DMS 273 (cell line): ENCODE measurements at regions not wholly inside any gene's neighbourhood (a gene's known extent, or its start where the extent isn't known, plus 50 kb on each side); places are given as distances from the start of the nearest gene placed in this dataset.

ENCODE experiments used
- DNase-seq: peaks from one replicate; lab custom pipeline; 2025; ENCODE audit not compliant: unreplicated experiment; lab: John Stamatoyannopoulos, UW

DNA sequence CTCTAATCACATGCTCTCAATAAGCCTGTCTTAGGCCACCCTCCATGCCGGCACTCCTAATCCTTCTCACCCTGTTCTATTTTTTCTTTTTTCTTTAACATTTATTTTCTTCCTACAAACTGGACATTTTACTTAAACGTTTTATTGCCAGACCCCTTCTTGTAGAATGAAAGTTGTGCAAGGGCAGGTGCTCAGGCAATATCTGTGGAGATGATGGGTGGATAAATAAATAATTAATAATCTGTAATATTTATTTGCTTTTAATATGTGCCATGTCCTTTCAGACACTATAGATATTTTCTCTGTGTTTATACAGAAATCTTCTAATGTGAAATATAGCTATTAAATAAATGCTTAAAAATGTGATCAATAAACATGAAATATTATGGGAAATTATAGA, 815.7 kb upstream of the MIR17HG start:
- DNase-seq: no peak

DNA sequence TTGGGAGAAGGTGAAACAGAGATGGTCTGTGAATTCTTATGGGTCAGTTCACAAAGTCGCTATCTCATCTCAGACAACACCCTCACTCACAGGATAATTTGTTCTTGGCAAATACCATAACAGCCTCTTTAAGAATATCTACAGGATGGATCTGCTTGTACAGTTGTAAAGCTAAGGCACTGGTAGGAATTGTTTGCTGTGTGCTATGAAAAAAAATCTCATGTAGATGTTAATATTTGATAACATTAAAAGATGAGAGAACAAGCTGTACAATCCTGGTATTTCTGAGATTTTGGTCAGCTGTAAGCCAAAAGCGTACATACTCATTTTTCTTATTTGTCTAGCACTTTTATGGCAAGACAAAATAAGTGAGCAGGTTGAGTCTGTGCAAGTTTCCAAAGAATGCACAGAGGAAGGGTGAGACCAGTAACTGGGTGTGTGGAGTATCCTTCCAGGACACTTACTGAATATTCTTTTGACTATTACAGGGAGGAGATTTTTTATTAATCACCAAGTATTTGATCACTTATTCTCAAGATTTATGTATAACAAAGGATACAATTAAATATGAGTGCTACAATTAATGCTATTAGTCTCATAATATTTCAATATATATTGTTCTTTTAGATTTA, 814.5 kb upstream of the MIR17HG start:
- no peak for DNase-seq

DNA sequence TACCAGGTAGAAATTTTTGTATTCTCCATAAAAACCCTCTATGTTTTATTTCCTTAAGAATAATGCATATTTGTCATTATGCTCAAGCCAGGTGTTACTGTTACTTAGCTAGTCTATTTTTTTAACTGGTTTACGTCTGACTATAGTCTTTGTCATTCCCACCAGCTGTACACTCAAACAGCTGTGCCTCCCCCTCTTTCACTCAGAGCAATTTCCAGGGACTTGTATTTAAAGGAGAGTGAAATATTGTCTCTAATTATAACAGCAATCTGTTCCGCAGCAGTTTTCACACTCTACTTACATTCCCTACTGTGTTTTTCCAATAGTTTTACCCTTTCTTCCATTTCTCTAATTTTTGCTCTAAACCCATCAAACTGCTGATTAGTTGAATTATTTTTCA, 813.6 kb upstream of the MIR17HG start:
- DNase-seq: no peak

DNA sequence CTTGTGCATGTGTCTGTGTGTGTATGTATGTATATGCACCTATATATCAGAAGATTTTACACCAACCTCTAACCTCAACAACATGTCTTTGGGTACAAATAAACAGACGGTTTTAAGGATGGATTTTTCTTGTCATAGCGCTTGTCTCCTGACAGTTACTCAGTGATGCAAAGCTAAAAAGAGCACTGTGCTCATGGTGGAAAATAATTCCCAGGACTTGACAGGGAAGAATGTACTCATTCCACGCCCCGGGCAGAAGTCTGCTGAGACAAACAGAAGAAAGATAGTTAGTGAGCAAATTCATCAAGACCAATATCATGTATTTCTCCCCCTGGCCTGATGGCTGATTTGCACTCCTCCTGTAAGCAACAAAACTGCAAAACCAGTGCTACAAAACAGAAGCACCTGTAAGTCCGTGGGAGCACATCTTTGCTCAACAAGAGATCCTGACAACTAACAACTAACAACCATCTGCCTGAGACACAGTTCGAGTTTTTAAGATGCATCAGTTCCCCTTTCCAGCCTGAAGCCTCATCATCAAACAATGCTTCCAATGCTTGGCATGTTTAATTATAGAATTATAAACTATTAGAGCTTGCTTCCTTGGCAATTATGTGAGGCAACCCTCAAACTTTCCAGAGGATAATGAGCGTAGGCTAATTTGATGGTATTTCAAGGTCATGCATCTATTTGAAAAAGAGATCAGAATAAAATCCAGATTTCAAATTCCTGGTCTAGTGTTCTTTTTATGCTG, 812.7 kb upstream of the MIR17HG start:
- no peak for DNase-seq

DNA sequence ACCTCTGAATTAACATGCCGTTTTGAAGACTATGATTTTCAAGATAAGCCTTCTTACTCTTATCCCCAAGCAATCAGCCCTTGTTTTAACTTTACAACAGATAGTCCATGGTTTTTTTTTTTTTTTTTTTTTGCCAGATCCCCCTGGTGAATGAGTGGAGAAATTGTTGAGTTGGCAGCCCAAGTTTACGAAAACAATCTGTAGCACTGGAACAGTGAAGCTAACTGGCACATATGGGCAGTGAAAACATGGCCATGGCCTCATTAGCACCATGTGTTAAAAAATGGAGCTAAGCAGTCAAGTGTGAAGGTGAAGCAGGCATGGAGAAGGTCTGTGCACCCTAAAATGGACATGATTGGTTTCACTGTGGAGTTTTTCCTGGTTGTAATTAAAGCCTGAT, 812.1 kb upstream of the MIR17HG start:
- DNase-seq: no peak

DNA sequence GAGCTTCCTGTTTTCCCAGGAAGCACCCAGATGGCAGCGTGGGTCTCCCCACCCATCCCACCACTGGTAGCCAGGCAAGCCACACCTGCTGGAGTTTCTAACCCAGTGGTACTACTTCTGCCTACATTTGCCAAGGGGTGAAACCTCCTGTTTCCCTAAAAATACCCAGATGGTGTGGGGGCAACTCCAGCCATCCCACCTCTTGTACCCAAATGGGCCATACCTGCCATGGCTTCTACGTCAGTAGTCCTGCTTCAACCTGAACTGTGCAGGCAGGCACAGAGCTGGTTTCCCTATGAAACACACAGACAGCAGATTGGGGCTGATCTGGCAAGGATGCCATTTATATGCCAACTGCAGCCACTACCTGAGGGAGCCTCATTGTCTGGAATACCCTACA, 809.4 kb upstream of the MIR17HG start:
- DNase-seq: no peak

DNA sequence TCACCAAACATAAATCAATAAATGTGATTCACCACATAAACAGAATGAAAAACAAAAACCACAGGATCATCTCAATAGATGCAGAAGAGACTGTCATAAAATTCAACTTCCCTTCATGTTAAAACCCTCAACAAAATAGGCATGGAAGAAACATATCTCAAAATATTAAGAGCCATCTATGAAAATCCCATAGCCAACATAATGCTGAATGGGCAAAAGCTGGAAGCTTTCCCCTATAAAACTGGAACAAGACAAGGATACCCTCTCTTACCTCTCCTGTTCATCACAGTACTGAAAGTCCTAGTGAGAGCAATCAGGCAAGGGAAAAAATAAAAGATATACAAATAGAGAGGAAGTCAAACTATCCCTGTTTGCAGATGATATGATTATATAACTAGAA, 806.1 kb upstream of the MIR17HG start:
- DNase-seq: no peak

DNA sequence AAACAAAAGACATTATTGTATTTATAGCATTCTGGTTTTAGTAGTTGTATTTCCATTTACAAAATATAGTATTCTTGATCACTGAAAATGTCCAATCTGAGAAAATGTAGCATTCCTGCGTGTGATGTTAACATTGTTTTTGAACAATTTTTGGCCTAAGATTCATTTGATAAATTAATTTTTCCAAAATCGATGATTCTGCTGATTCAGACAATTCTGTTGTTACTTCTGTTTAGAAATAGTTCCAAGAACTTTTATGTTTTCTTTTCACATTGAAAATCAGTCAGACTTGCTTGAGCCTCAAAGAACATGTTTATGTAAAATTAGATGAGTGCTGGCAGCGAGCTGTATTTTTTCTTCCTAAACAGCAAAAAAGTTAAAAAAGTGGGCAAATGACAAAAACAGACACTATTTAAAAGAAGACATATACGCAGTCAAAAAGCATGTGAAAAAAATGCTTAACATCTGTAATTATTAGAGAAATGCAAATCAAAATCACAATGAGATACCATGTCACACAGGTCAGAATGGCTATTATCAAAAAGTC, 804.5 kb upstream of the MIR17HG start:
- DNase-seq: no peak

DNA sequence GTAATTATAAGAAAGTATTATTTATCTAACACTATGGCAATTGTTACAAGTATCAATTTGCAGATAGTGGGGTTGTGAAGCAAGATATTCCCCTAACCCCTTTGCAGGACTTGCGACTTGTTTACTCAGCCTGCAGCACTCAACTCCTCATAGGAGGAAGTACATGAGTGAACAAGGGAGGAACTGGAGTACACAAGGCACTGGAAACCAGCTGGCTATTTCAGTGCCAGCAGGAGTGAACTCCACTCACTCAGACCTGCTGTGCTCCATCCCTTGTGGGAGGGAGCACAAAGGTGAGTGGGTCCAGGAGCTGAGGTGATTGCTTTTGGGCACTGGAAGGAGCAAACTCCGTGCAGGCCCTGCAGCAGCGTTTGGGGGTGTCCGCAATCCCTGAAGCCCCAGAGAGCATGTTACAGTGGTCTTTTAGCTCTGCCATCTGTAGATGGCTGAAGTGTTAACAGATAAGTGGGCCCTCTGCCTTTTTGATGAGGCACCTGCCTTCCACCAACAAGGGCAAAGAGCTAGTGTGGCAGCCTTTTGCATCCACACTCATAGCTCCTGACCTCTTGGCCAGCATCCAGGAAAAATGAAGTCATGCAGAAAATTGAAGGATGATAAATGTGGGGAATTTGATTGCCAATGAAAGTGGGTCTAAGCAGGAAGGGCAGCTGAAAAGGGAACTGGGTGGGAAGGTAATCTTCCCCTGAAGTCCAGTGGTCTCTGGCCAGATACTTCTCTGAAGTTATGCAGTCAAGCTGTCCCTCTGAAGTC, 802.2 kb upstream of the MIR17HG start:
- no peak for DNase-seq

DNA sequence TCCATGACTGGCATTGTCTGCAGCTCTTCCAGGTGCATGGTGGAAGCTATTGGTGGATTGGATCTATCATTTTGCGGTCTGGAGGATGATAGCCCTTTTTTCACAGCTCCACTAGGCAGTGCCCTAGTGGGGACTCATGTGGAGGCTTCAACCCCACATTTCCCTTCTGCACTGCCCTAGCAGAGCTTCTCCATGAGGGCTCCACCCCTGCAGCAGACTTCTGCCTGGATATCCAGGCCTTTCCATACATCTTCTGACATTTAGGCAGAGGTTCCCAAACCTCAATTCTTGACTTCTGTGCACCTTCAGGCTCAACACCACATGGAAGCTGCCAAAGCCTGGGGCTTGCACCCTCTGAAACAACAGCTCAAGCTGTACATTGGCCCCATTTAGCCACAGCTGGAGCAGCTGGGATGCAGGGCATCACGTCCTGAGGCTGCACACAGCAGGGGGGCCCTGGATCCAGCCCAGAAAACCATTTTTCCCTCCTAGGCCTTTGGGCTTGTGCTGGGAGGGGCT, 800.2 kb upstream of the MIR17HG start:
- DNase-seq: no peak

DNA sequence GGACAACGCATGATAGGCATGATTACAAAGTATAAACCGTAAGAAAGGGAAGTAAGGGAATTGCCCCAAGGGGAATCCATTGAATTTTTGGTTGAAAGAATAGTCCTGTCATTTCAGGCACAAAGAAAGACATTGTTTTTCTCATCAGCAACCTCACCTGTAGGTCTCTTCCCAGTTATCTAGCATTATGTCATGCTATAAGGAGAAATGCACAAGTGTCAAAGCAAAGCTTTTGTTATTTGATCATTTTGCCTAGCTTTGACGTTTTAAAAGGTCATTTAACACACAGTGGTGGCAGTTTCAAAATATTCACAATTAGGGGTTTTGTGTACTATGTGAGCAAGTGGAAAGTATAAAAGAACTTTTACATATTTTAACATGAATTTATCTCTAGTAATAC, 796.2 kb upstream of the MIR17HG start:
- no peak for DNase-seq

DNA sequence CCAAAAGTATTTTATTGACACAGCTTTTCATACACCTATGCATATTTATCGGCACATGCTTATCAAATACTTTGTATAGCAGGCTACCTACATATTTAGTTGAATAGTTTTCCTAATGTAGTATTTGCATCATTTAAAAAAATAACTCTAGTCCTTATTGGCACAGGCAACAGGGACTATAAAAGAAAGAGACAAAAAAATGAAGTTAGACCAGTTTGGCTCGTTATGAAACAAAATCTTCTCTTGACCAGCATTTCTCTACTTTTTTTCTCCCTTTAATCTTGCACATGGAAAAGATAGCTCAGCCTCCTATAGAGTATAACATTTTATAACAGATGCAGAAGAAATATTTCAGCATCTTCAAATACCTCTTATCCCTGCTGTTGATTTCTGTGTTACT, 794.8 kb upstream of the MIR17HG start:
- DNase-seq: no peak

DNA sequence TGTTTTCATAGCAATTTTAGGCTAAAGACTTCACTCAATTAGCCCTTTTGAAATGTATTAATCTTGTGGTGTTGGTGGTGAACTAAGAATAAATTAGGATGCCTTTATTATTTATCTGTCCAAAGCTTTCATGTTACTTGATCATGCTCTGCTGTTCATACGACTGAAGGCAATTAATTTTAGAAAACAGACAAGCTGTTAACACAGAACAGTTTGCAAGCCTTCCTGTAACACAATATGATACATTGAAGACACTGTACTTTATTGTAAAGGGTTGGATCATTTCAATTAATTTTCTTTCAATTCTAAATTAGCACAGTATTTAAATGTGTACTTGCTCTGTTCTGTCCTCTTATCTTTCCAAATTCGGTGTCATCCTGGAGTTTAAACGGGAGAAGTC, 794.3 kb upstream of the MIR17HG start:
- no peak for DNase-seq

DNA sequence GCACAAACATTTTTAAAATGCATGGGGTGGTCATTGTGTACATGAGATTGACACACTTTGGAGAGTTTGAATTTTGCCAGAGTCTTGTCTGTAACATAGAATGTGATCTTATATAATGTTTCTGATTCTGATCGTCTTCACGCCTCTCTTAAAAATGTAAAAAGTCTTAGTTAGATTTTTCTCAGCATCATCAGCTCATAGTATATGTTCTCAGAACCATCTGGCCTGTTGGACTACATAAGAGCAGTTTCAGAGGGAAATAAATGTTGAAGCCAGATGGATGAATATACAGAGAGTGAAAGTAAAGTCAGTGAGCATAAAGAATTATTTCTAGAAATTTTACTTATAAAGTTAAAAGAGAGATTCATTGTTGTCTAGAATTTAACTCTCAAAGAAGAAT, 789.9 kb upstream of the MIR17HG start:
- no peak for DNase-seq

DNA sequence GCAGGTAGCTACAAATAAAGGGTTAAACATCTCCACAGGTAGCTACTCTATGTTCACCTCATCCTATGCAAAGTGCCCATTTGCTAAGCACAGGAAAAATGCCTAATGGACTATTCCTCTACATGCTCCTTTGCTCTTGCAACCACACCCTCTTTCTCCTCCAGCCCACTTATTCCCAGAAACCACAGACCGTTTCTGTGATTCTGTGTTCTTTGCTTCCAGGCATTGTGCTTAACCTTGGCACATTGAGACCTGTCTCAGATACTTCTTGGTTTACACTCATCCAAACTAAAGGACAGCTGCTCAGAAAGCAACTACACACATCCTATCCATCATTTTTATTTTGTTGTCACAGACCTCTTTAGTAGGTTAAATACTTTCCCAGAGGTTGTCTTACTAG, 785.0 kb upstream of the MIR17HG start:
- no peak for DNase-seq

DNA sequence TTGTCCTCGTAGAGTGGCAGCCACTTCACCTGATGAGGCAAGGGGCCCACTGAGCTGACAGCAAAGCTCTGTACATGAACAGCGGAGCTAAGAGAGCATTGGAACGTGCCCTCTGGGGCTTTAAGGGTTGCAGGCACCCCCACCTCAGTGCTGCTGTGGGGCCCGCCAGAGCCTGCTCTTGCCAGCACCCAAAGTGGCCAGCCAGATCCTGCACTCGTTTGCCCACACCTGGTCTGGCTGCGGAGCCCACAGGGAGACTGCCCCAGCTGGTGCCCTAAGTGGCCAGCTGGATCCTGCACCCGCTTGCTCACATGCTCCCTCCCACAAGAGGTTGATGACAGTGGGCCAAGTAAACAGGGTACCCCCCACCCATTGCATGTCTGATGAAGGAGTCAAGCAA, 783.4 kb upstream of the MIR17HG start:
- DNase-seq: no peak

DNA sequence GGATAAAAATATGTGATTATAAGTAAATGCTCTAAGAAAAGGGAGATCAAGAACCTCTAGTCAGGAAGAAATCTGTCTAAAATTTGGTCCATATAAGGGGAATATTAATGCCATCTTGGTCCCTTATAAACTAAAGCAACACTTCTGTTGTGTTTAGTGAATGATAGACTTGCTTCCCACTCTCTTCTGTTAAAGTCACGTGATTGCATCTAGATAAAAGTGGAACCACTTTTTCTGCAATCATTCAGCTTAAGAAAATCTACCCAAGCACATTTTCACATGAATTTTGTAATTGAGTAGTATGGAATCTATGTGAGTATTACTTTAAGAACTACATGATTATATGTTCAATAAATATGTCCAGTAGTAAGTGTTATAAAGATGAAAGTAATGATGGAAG, 782.9 kb upstream of the MIR17HG start:
- DNase-seq: no peak

DNA sequence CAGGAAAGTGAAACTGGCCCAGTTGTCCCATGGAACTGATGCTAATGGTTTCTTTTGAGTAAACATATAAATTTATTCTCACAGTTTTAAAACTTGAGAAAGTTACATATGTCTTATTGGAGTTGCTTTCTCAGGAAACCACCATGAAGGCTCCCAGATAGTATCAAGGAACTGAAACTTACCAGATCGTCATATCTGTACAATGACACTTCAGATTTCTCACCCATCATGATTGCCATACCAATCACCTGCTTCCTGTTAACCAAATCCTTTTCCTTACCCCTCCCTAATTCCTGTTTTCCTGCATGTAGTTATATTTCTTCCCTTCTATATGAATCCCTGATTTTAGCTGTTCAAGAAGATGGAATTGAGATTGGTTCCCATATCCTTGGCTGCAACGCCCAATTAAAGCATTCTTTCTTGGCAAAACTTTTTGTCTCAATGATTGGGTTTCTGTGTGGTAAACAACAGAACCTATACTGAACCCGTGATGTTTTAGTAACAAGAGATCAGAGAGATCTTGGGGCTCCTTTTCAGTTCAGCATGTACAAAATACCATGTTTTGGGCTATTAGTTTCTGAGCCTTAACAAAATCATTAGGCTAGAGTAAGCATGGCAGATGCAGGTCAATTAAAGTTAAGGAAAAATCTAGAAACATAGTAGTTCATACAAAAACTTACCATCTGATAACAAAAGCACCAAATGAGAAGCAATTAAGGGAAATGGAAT, 781.3 kb upstream of the MIR17HG start:
- no peak for DNase-seq

DNA sequence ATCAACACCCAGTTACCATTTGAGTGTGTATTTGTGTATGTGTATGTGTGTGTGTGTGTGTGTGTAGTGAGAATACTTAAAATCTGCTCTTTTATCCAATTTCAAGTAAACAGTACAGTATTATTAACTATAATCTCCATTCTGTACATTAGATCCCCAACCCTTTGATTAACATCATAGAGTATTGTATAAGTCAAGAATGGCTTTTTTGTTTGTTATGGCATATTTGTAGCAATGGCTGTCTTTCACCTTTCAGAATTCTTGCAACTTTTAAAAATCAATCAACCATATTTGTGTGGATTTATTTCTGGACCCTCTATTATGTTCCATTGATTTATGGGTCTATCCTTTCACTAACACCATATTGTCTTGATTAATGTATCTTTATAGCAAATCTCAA, 779.3 kb upstream of the MIR17HG start:
- DNase-seq: no peak

DNA sequence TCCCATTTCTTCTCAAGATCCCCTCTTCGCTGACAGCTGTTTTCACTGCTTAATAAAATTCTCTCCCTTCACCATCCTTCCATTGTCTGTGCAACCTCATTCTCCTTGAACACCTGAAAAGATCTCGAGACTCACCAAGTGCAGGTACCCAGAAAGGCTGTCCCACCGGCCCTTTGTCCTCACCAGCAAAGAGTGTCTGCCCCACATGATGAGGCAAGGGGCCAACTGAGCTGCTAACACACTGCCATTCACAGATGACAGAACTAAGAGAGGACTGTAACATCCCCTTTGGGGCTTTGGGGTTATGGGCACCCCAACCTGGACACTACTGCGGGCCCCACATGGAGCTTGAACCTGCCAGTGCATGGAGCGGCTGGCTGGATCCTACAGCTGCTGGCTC, 771.4 kb upstream of the MIR17HG start:
- no peak for DNase-seq

DNA sequence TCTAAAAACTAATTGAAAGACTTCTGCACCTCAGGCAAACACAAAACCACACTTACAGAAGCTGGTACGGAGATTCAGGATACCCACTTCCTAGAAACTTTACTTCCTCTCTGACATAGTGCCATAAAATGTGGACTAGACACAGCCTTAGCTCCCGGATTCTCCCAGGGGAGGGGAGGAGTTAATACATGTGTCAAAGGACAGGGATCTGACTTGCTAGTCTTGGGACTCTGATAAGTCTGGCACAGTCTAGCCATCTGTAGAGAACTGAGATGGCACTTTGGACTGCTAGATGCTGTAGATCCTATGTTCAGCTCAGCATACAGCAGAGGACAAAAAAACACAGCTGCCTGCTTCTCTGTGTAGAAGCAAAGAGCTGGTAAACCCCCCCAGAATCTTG, 769.8 kb upstream of the MIR17HG start:
- DNase-seq: no peak
